ENCODE measurements at regions not wholly inside any gene's neighbourhood (a gene's known extent, or its start where the extent isn't known, plus 50 kb on each side); places are given as distances from the start of the nearest gene placed in this dataset.

GRCh38 chr2:8628866-8629209, 53.0 kb upstream of the ID2 start:
- Histone ChIP-seq H3K27ac (no peak overlapping the region), H3K79me2 (ENCODE audit: insufficient read depth, low read depth) (no peaks in the 10 kb centered on the region), H3K4me2 (no peak overlapping the region), H3K36me3 (ENCODE audit: insufficient read depth) (no peaks in the 10 kb centered on the region), H3K4me3 (IDR thresholded peaks at IDR 0.05; ENCODE audit: insufficient read depth, low read depth, low read length) (no peak overlapping the region), H3K27me3 (ENCODE audit: insufficient read depth, low read depth) (no peaks in the 10 kb centered on the region), H2AFZ (ENCODE audit: low read depth) (no peak overlapping the region), H3K9ac (no peak overlapping the region), H3K4me1 (ENCODE audit: low read depth, poor library complexity, severe bottlenecking) (no peaks in the 10 kb centered on the region), H4K20me1 (ENCODE audit: insufficient read depth) (no peaks in the 10 kb centered on the region)
- no peak for TF ChIP-seq CTCF (conservative IDR thresholded peaks at IDR 0.05; ENCODE audit: low read depth, low read length)

- no peak overlapping the region for H3K27ac ChIP-seq
- H3K4me1 ChIP-seq (ENCODE audit: low read depth, poor library complexity, severe bottlenecking), result no peaks in the 10 kb centered on the region
- H3K36me3 ChIP-seq (ENCODE audit: insufficient read depth), result no peaks in the 10 kb centered on the region
- no peaks in the 10 kb centered on the region for H4K20me1 ChIP-seq (ENCODE audit: insufficient read depth)
- H3K4me3 ChIP-seq (IDR thresholded peaks at IDR 0.05; ENCODE audit: insufficient read depth, low read depth, low read length), result no peak overlapping the region
- H2AFZ ChIP-seq (ENCODE audit: low read depth), result no peak overlapping the region
- no peak overlapping the region for H3K4me2 ChIP-seq
- H3K27me3 ChIP-seq (ENCODE audit: insufficient read depth, low read depth), result no peaks in the 10 kb centered on the region
- no peaks in the 10 kb centered on the region for H3K79me2 ChIP-seq (ENCODE audit: insufficient read depth, low read depth)
- no peak for TF ChIP-seq CTCF (conservative IDR thresholded peaks at IDR 0.05; ENCODE audit: low read depth, low read length)
- H3K9ac ChIP-seq, result no peak overlapping the region
These were observed 52.5 kb upstream of the ID2 start for GRCh38 chr2:8629402-8629801.

- Histone ChIP-seq H4K20me1 (ENCODE audit: insufficient read depth) (no peaks in the 10 kb centered on the region), H2AFZ (ENCODE audit: low read depth) (no peak overlapping the region), H3K27me3 (ENCODE audit: insufficient read depth, low read depth) (no peaks in the 10 kb centered on the region), H3K4me3 (IDR thresholded peaks at IDR 0.05; ENCODE audit: insufficient read depth, low read depth, low read length) (no peak overlapping the region), H3K79me2 (ENCODE audit: insufficient read depth, low read depth) (no peaks in the 10 kb centered on the region), H3K4me1 (ENCODE audit: low read depth, poor library complexity, severe bottlenecking) (no peaks in the 10 kb centered on the region), H3K36me3 (ENCODE audit: insufficient read depth) (no peaks in the 10 kb centered on the region), H3K4me2 (no peak overlapping the region), H3K9ac (no peak overlapping the region), H3K27ac (no peak overlapping the region)
- no peak for TF ChIP-seq CTCF (conservative IDR thresholded peaks at IDR 0.05; ENCODE audit: low read depth, low read length)
These were observed 51.0 kb upstream of the ID2 start for GRCh38 chr2:8630676-8631464.

- no peak overlapping the region for H2AFZ ChIP-seq (ENCODE audit: low read depth)
- TF ChIP-seq CTCF (conservative IDR thresholded peaks at IDR 0.05; ENCODE audit: low read depth, low read length), result no peak
- no peak overlapping the region for H3K4me3 ChIP-seq (IDR thresholded peaks at IDR 0.05; ENCODE audit: insufficient read depth, low read depth, low read length)
- no peaks in the 10 kb centered on the region for H3K36me3 ChIP-seq (ENCODE audit: insufficient read depth)
- H3K4me2 ChIP-seq, result no peak overlapping the region
- no peaks in the 10 kb centered on the region for H3K79me2 ChIP-seq (ENCODE audit: insufficient read depth, low read depth)
- no peaks in the 10 kb centered on the region for H3K27me3 ChIP-seq (ENCODE audit: insufficient read depth, low read depth)
- H4K20me1 ChIP-seq (ENCODE audit: insufficient read depth), result no peaks in the 10 kb centered on the region
- H3K9ac ChIP-seq, result no peak overlapping the region
- H3K27ac ChIP-seq, result no peak overlapping the region
- no peaks in the 10 kb centered on the region for H3K4me1 ChIP-seq (ENCODE audit: low read depth, poor library complexity, severe bottlenecking)
These were observed 50.3 kb upstream of the ID2 start for GRCh38 chr2:8631465-8632005.

All from KMS-11 (cell line).